Activated naive CD8-positive, alpha-beta T cell treated with anti-CD3 and anti-CD28 coated beads, Interleukin-2, amount 10 ng/mL, durations not matched to agents 7 days and 5 days (primary cell): ENCODE measurements at regions not wholly inside any gene's neighbourhood (a gene's known extent, or its start where the extent isn't known, plus 50 kb on each side); places are given as distances from the start of the nearest gene placed in this dataset.
A peak's percentile ranks its signal among the peaks of the same experiment; 100 is the strongest.
"Not testable (repeated sequence)": the region's sequence is repeated elsewhere in the genome, so short reads cannot be mapped to it uniquely, and the experiment has no call there.

ENCODE experiments used
- ATAC-seq: fragments of 150-1000 bp; cut with Tn5 transposase; one replicate; pipeline ENCODE4 v1.10.0; 2021; ENCODE audit warnings: low read depth, moderate library complexity
- POLR2A ChIA-PET: fragments of 350-600 bp; sonication (Branson Sonifier 250); formaldehyde crosslinking; loops from one replicate; lab custom pipeline; 2021; ENCODE audit warnings: antibody characterized with exemption; lab: Charles Lee
- DNase-seq: peaks from one replicate; pipeline ENCODE4 v3.0.0; 2021
- H3K27ac Mint-ChIP-seq: one replicate; pipeline ENCODE4 v1.8.0; 2022; ENCODE audit warnings: mild to moderate bottlenecking, mixed read lengths
- H3K27me3 Mint-ChIP-seq: one replicate; pipeline ENCODE4 v1.8.0; 2022; ENCODE audit warnings: mild to moderate bottlenecking, moderate library complexity, mixed read lengths
- H3K36me3 Mint-ChIP-seq: one replicate; pipeline ENCODE4 v1.8.0; 2021; ENCODE audit warnings: mild to moderate bottlenecking, mixed read lengths
- H3K4me1 Mint-ChIP-seq: one replicate; pipeline ENCODE4 v1.8.0; 2021; ENCODE audit warnings: mixed read lengths
- H3K4me3 Mint-ChIP-seq: one replicate; pipeline ENCODE4 v1.8.0; 2022; ENCODE audit warnings: mild to moderate bottlenecking, moderate library complexity, mixed read lengths
- H3K9me3 Mint-ChIP-seq: one replicate; pipeline ENCODE4 v1.8.0; 2021; ENCODE audit warnings: mixed read lengths

GRCh38 chr16:29234536-29235275, 171.8 kb downstream of the NPIPB11 start:
- H3K36me3 Mint-ChIP-seq, ATAC-seq, H3K9me3 Mint-ChIP-seq, H3K4me3 Mint-ChIP-seq, H3K4me1 Mint-ChIP-seq, POLR2A ChIA-PET, H3K27me3 Mint-ChIP-seq, H3K27ac Mint-ChIP-seq: not testable (repeated sequence)
- peak; percentile 13 for DNase-seq

GRCh38 chr16:29233705-29234404, 172.7 kb downstream of the NPIPB11 start:
- POLR2A ChIA-PET, H3K27ac Mint-ChIP-seq, ATAC-seq: not testable (repeated sequence)

GRCh38 chr16:29232811-29233704, 173.5 kb downstream of the NPIPB11 start:
- H3K36me3 Mint-ChIP-seq: no peaks in the 10 kb centered on the region
- H3K27ac Mint-ChIP-seq: no peak overlapping the region

More at GRCh38 chr16:29233705-29234404, 172.7 kb downstream of the NPIPB11 start:
- not testable (repeated sequence) for H3K27me3 Mint-ChIP-seq, H3K4me1 Mint-ChIP-seq, H3K4me3 Mint-ChIP-seq, H3K9me3 Mint-ChIP-seq, H3K36me3 Mint-ChIP-seq
- peak; percentile 15 for DNase-seq

GRCh38 chr16:29232160-29232705, 174.3 kb downstream of the NPIPB11 start:
- DNase-seq, POLR2A ChIA-PET, H3K27ac Mint-ChIP-seq: not testable (repeated sequence)

More at GRCh38 chr16:29232811-29233704, 173.5 kb downstream of the NPIPB11 start:
- Mint-ChIP-seq H3K9me3 (no peaks in the 10 kb centered on the region), H3K4me3 (no peak overlapping the region), H3K27me3 (no peaks in the 10 kb centered on the region), H3K4me1 (peaks cover 2% of the 10 kb centered on the region)
- no peak for ATAC-seq
- DNase-seq: no peak
- POLR2A ChIA-PET: no interaction called here

GRCh38 chr16:29231244-29231643, 175.3 kb downstream of the NPIPB11 start:
- peaks cover 3% of the 10 kb centered on the region for H3K36me3 Mint-ChIP-seq
- no peak overlapping the region for H3K4me3 Mint-ChIP-seq
- DNase-seq (no peak), ATAC-seq (no peak)
- H3K27ac Mint-ChIP-seq: no peak overlapping the region
- no peaks in the 10 kb centered on the region for H3K27me3 Mint-ChIP-seq
- peaks cover 3% of the 10 kb centered on the region for H3K4me1 Mint-ChIP-seq
- H3K9me3 Mint-ChIP-seq: peaks cover 2% of the 10 kb centered on the region
- POLR2A ChIA-PET: no interaction called here

More at GRCh38 chr16:29232160-29232705, 174.3 kb downstream of the NPIPB11 start:
- not testable (repeated sequence) for H3K27me3 Mint-ChIP-seq, H3K36me3 Mint-ChIP-seq, ATAC-seq, H3K4me1 Mint-ChIP-seq, H3K9me3 Mint-ChIP-seq, H3K4me3 Mint-ChIP-seq

- H3K27me3 Mint-ChIP-seq: no peaks in the 10 kb centered on the region
- peaks cover 3% of the 10 kb centered on the region for H3K4me1 Mint-ChIP-seq
- DNase-seq (no peak), ATAC-seq (no peak)
- no peak overlapping the region for H3K4me3 Mint-ChIP-seq
- peaks cover 4% of the 10 kb centered on the region for H3K36me3 Mint-ChIP-seq
- peaks cover 2% of the 10 kb centered on the region for H3K9me3 Mint-ChIP-seq
- H3K27ac Mint-ChIP-seq: no peak overlapping the region
- POLR2A ChIA-PET: no interaction called here
Observed at GRCh38 chr16:29230671-29231096, 175.8 kb downstream of the NPIPB11 start.

- H3K4me3 Mint-ChIP-seq, DNase-seq, H3K9me3 Mint-ChIP-seq, H3K27ac Mint-ChIP-seq, H3K4me1 Mint-ChIP-seq, H3K27me3 Mint-ChIP-seq, H3K36me3 Mint-ChIP-seq, POLR2A ChIA-PET, ATAC-seq: not testable (repeated sequence)
Observed at GRCh38 chr16:29230006-29230668, 176.4 kb downstream of the NPIPB11 start.

GRCh38 chr16:29229616-29230005, 176.9 kb downstream of the NPIPB11 start:
- H3K36me3 Mint-ChIP-seq, H3K27me3 Mint-ChIP-seq, DNase-seq, H3K9me3 Mint-ChIP-seq, H3K4me1 Mint-ChIP-seq, POLR2A ChIA-PET, ATAC-seq, H3K4me3 Mint-ChIP-seq, H3K27ac Mint-ChIP-seq: not testable (repeated sequence)

- H3K27ac Mint-ChIP-seq, ATAC-seq, H3K4me3 Mint-ChIP-seq, POLR2A ChIA-PET, H3K27me3 Mint-ChIP-seq, H3K4me1 Mint-ChIP-seq, H3K9me3 Mint-ChIP-seq, H3K36me3 Mint-ChIP-seq, DNase-seq: not testable (repeated sequence)
Observed at GRCh38 chr16:29228664-29229611, 177.6 kb downstream of the NPIPB11 start.

- peak; percentile 51 for DNase-seq
- POLR2A ChIA-PET, H3K27ac Mint-ChIP-seq, H3K4me3 Mint-ChIP-seq, H3K9me3 Mint-ChIP-seq, H3K36me3 Mint-ChIP-seq, H3K4me1 Mint-ChIP-seq, H3K27me3 Mint-ChIP-seq: not testable (repeated sequence)
- ATAC-seq: peak; percentile 94
Observed at GRCh38 chr16:29227751-29228663, 178.5 kb downstream of the NPIPB11 start.

GRCh38 chr16:29226782-29227181, 179.7 kb downstream of the NPIPB11 start:
- Mint-ChIP-seq H3K36me3 (peaks cover 4% of the 10 kb centered on the region), H3K4me1 (peaks cover 7% of the 10 kb centered on the region), H3K27ac (no peak overlapping the region), H3K4me3 (no peak overlapping the region), H3K9me3 (peaks cover 2% of the 10 kb centered on the region), H3K27me3 (no peaks in the 10 kb centered on the region)
- ATAC-seq (no peak), DNase-seq (no peak)
- POLR2A ChIA-PET: no interaction called here
